ENCODE measurements at regions not wholly inside any gene's neighbourhood (a gene's known extent, or its start where the extent isn't known, plus 50 kb on each side); places are given as distances from the start of the nearest gene placed in this dataset.
A peak's percentile ranks its signal among the peaks of the same experiment; 100 is the strongest.
"Not testable (repeated sequence)": the region's sequence is repeated elsewhere in the genome, so short reads cannot be mapped to it uniquely, and the experiment has no call there.

GRCh38 chr10:65270969-65271368 is 1654.9 kb upstream of the LRRTM3 start:
- no peak for DNase-seq (ENCODE audit: low read depth)

DNA sequence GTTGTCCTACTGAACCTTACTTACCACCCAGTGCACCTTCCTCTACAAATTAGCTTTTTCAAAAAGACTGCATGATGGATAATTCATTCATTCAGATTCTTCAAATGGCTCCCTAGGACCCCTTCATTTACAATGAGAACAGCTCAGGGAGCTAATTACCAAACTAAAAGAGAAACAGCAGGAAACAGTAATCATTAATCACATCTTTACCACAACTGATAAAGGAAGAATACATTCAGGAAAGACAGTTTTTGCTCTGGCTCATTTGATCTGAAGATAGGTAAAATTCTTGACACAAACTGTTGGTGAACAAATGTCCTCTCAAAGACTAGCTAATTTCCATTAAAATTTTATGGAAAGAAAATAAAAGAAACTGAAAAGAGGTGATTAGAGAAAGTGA is 1652.7 kb upstream of the LRRTM3 start:
- DNase-seq (ENCODE audit: low read depth), result no peak

DNA sequence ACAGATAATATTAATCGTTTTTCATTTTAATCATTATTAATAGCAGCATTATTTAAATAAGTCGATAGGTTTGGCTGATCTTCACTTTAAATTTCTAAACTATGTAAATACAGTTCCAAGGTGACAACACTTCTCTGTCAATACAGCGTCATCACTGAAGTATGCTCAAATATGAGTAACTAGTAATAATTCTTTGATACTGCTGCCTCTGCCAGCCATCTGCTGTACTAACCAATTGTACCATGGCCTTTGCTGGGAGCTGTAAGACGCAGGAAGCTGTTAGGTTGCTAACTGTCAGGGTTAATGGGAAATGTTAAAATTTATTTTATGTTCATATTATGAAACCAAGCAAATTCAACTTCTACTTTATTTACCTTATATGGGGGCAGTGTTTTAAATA is 1650.5 kb upstream of the LRRTM3 start:
- DNase-seq (ENCODE audit: low read depth), result no peak

GRCh38 chr10:65284495-65285041 is 1641.3 kb upstream of the LRRTM3 start:
- no peak for DNase-seq (ENCODE audit: low read depth)

GRCh38 chr10:65285726-65286125 is 1640.1 kb upstream of the LRRTM3 start:
- DNase-seq (ENCODE audit: low read depth), result not testable (repeated sequence)

GRCh38 chr10:65291286-65291685 is 1634.5 kb upstream of the LRRTM3 start:
- no peak for DNase-seq (ENCODE audit: low read depth)

DNA sequence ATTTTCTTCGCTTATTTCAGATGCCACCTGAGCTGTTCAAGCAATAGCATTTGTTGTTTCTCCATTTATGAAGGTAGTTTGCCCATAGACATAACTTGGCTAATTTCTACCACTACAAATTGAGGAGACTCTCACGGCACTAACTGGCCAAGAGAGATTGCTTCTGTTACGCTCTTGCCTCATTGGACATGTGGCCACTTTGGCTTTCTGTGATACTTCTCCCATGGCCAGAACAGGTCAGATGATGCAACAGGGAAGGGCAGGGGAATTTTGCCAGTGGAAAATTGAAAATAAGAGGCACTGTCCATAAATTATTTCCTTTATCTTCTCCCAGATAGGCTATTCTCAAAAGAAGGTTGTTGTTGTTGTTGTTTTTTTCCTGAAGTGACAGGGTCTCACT is 1633.3 kb upstream of the LRRTM3 start:
- DNase-seq (ENCODE audit: low read depth), result no peak

- DNase-seq (ENCODE audit: low read depth), result peak; percentile 50
Measured at GRCh38 chr10:65294329-65294728, 1631.5 kb upstream of the LRRTM3 start.

GRCh38 chr10:65301181-65301580 is 1624.7 kb upstream of the LRRTM3 start:
- no peak for DNase-seq (ENCODE audit: low read depth)

DNA sequence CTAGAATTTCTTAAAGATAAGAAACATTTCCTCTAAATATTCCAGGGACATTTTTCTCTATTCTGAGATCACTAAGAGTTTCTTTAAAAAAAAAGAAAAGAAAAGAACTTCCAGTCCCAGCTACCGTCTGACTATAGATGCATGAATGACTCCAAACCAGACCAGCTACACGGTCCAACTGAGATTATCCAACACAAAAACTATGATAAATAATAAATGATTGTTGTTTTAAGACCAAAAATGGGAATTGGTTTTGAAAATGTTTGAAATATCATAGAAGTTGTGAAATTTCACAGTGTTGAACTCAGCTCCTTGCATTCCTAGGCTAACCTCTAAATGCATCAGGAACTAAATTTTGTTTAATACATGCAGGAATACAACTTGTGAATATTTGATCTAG is 1619.6 kb upstream of the LRRTM3 start:
- DNase-seq (ENCODE audit: low read depth), result no peak

GRCh38 chr10:65312876-65313275 is 1613.0 kb upstream of the LRRTM3 start:
- DNase-seq (ENCODE audit: low read depth), result no peak

DNA sequence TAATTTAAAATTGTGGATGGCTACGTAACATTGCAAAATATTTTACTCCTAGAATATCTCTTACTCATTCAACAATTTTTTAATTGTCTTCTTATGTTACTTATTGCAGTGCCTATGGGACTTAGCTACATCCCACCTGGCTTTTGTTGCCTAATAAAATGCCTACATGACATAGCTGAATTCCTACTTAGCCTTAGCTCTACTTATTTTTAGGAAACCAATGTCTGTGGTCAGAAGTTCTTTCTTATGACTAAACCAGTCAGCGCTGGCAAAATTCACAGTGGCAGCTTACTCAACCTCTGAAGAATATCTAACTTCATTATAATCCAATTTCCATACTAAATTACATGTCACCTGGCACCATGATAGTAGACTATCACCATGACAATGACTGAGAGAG is 1612.4 kb upstream of the LRRTM3 start:
- peak; percentile 12 for DNase-seq (ENCODE audit: low read depth)

DNA sequence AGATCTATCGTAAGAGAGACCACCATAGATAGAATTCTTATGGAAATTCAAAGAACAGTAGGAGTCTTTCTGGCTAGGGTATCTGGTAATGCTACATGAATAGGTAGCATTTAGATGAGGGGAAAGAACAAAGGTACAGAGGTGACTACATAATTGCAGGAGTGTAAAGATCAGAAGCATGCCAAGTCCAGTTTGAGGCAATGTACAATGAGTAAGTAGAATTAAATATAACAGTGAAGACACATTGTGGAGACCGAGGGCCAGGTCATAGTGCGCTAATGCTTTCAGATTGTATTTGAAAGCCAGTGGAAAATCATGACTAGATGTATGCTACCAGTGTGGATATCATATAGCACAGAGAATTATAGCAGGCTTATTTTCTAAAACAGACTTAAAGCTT is 1611.6 kb upstream of the LRRTM3 start:
- no peak for DNase-seq (ENCODE audit: low read depth)

GRCh38 chr10:65319493-65319892 is 1606.3 kb upstream of the LRRTM3 start:
- no peak for DNase-seq (ENCODE audit: low read depth)

DNA sequence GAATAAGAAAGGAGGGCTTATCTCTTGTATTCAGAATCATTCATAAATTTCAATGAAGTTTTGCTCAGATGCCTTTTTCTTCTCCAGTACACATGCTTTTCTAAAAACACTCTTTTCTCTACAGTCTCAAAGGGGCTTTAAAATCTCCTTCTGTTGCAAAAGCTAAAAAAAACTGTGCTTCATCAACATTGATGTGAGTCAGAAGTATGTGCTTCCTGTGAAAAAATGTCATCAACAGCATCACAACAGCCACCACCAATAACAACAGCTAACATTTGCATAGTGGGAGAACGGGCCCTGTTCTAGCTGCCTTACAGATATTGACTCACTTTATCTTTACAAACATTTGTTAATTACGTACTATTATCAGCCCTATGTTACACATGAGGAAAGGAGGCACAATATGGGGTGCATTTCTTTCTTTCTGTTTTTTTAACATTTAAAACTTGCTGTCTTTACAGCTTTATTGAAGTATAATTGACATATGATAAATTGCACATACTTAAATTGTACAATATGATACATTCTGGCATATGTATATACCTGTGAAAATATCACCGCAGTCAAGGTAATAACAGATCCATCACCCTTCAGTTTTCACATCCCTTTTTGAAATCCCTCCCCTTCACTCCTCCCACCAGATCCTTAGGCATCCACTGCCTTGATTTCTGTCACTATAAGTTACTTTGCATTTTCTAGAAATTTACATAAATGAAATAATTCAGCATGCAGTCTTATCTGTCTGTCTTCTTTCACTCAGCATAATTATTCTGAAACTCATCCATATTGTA is 1605.4 kb upstream of the LRRTM3 start:
- DNase-seq (ENCODE audit: low read depth), result no peak

DNA sequence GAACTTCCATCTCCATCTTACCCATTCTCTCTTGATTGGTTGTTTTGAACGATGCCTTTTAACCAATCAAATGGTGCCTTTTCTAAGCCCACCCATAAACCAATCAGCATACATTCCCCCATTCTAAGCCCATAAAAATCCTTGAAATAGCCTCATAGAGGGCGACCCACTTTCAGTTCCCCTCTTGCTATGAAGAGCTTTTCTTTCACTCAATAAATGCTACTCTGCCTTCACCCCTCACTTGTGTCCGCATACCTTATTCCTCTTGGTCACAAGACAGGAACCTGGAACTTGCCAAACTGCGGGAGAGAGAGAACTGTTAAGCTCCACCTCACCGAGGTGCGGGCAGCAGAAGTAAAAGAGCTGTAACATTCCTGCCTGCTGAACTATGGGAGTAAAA is 1602.0 kb upstream of the LRRTM3 start:
- no peak for DNase-seq (ENCODE audit: low read depth)

DNA sequence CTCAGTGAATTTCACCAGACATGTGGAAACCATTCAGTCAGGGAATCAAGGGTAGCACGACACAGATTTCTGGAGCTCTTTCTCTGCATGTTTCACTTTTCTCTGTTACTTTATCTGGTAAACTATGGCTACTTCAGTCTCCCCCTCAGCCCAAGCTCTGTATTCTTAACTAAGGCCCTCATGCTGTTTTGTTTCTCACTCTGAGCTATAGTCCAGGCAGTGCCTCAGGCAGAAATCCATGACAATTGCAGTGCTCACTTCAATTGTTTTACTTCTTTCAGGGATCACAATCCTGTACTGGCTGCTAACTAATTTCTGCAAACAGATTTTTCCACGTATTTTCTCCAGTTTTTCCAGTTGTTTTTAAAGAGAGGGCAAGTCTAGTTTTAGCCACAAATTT is 1599.9 kb upstream of the LRRTM3 start:
- no peak for DNase-seq (ENCODE audit: low read depth)

DNA sequence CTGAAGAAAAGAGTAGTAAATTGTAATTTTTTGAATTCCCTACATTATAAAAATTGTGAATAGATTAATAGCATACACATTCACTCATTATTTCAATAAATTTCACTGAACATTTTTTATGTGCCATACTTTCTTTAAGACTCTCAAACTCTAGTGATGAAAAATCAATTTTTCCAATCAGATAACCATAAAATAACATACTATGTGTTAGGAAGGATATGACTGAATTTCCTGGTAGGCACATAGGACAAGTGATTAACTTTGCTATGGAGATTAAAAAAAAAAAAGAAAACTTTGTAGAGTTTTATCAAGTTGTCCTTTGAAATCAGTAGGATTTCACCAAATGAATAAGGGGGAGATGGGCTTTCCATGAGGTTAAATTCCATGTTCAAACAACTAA is 1597.3 kb upstream of the LRRTM3 start:
- no peak for DNase-seq (ENCODE audit: low read depth)

- DNase-seq (ENCODE audit: low read depth), result no peak
Measured at GRCh38 chr10:65335311-65335710, 1590.5 kb upstream of the LRRTM3 start.

DNA sequence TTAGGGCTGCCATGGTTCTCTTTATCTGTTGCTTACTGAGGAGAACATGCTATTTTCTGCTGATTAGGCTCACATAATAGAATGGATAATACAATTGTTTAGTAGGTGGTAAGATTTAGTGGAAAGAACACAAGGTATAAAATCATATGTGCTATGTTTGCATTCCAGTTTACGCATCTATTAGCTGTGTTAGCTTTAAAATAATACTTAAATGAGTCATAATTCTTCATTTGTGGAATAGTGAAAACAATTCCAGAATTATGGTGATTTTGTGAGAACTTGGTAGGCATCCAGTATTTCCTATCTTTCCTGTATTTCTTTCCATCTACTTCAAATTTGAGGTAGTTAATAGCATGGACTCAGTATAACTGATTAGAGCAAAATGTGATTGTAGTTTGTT is 1585.5 kb upstream of the LRRTM3 start:
- no peak for DNase-seq (ENCODE audit: low read depth)

GRCh38 chr10:65341323-65341925 is 1584.4 kb upstream of the LRRTM3 start:
- DNase-seq (ENCODE audit: low read depth), result peak; percentile 74

DNA sequence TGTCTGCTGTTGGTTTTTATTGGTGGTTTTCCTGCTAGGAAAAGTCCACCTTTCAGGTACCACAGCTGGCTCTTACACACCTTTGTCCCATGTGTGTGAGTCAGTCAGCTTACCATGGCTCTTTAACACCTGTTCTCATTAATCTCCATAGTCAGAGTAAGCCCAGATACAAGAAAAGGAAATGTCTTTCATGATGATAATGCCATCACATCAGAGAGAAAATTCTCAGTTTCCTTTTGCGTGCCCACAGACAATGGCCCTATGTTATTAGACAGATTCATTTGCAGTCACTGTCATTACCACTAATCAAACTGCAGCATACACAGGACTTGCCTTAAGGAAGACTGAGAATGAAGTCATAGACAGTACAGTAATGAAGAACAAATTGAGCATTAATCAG is 1583.6 kb upstream of the LRRTM3 start:
- DNase-seq (ENCODE audit: low read depth), result peak; percentile 28

DNA sequence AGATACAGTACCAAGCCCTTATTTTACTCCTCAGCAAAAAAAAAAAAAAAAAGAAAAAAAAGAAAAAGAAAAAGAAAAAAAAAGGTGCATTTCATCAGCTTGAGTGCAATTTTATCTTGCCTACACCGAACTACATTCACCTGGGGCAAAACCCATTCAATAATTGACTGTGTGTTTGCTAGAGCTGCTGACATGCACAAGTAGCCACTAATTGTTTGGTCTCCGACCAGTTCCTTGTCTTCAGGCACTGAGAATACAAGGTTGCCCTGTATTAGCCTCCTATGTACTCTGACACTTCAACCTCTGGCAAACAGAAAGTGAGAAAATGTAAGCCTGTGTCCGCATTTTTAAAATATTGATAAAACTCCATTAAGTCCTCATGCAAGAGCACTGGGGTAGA is 1579.4 kb upstream of the LRRTM3 start:
- DNase-seq (ENCODE audit: low read depth), result no peak

Data from RPMI7951 (cell line).